ENCODE measurements at regions not wholly inside any gene's neighbourhood (a gene's known extent, or its start where the extent isn't known, plus 50 kb on each side); places are given as distances from the start of the nearest gene placed in this dataset.
"Not testable (repeated sequence)": the region's sequence is repeated elsewhere in the genome, so short reads cannot be mapped to it uniquely, and the experiment has no call there.

GRCh38 chr2:45102579-45103117 lies 93.4 kb upstream of the SIX2 start:
- 90 to 97% methylated on average over 3 of the region's 3 CpGs for WGBS, 2 donors (ENCODE audit: low coverage in 1 of 2)
- no peak for ATAC-seq
- H3K27me3 ChIP-seq, result peaks cover 16% of the 10 kb centered on the region
- no peaks in the 10 kb centered on the region for H3K36me3 ChIP-seq
- H3K4me1 ChIP-seq, result no peaks in the 10 kb centered on the region
- no peak overlapping the region for H3K4me3 ChIP-seq
- H3K27ac ChIP-seq, result no peak overlapping the region
- H3K9me3 ChIP-seq, result no peaks in the 10 kb centered on the region
- TF ChIP-seq EP300 (IDR thresholded peaks at IDR 0.05) (no peak), CTCF (IDR thresholded peaks at IDR 0.05) (no peak), POLR2A (IDR thresholded peaks at IDR 0.05) (no peak), POLR2AphosphoS5 (IDR thresholded peaks at IDR 0.05) (no peak)

- 64 to 93% methylated on average over 1 of the region's 1 CpG for WGBS, 2 donors (ENCODE audit: low coverage in 1 of 2)
Measured at GRCh38 chr2:45102141-45102540, 92.9 kb upstream of the SIX2 start.

GRCh38 chr2:45096996-45097395 lies 87.7 kb upstream of the SIX2 start:
- no peak for ATAC-seq
- no peaks in the 10 kb centered on the region for H3K9me3 ChIP-seq
- no peak overlapping the region for H3K27ac ChIP-seq
- peaks cover 18% of the 10 kb centered on the region for H3K27me3 ChIP-seq
- H3K36me3 ChIP-seq, result no peaks in the 10 kb centered on the region
- no peaks in the 10 kb centered on the region for H3K4me1 ChIP-seq
- 98 to 99% methylated on average over 4 to 5 of the region's 6 CpGs for WGBS, 2 donors (ENCODE audit: low coverage in 1 of 2)
- no peak overlapping the region for H3K4me3 ChIP-seq
- TF ChIP-seq CTCF (IDR thresholded peaks at IDR 0.05), result no peak
- no peak for TF ChIP-seq POLR2AphosphoS5 (IDR thresholded peaks at IDR 0.05)
- TF ChIP-seq POLR2A (IDR thresholded peaks at IDR 0.05), result no peak
- no peak for TF ChIP-seq EP300 (IDR thresholded peaks at IDR 0.05)

More at GRCh38 chr2:45102141-45102540, 92.9 kb upstream of the SIX2 start:
- no peaks in the 10 kb centered on the region for H3K36me3 ChIP-seq
- ATAC-seq, result no peak
- no peak overlapping the region for H3K4me3 ChIP-seq
- no peaks in the 10 kb centered on the region for H3K4me1 ChIP-seq
- TF ChIP-seq EP300 (IDR thresholded peaks at IDR 0.05) (no peak), POLR2A (IDR thresholded peaks at IDR 0.05) (no peak), CTCF (IDR thresholded peaks at IDR 0.05) (no peak), POLR2AphosphoS5 (IDR thresholded peaks at IDR 0.05) (no peak)
- peaks cover 16% of the 10 kb centered on the region for H3K27me3 ChIP-seq
- H3K9me3 ChIP-seq, result no peaks in the 10 kb centered on the region
- no peak overlapping the region for H3K27ac ChIP-seq

- not testable (repeated sequence) for ATAC-seq, H3K27ac ChIP-seq
- WGBS, 2 donors (ENCODE audit: low coverage in 1 of 2), result 94 to 98% methylated on average over 5 to 9 of the region's 10 CpGs
Measured at GRCh38 chr2:45096038-45096437, 86.8 kb upstream of the SIX2 start.

GRCh38 chr2:45093663-45094062 lies 84.4 kb upstream of the SIX2 start:
- Histone ChIP-seq H3K9me3 (no peaks in the 10 kb centered on the region), H3K4me1 (no peaks in the 10 kb centered on the region), H3K27me3 (peaks cover 20% of the 10 kb centered on the region), H3K27ac (no peak overlapping the region), H3K36me3 (no peaks in the 10 kb centered on the region), H3K4me3 (no peak overlapping the region)
- TF ChIP-seq EP300 (IDR thresholded peaks at IDR 0.05) (no peak), CTCF (IDR thresholded peaks at IDR 0.05) (no peak), POLR2AphosphoS5 (IDR thresholded peaks at IDR 0.05) (no peak), POLR2A (IDR thresholded peaks at IDR 0.05) (no peak)
- 63 to 66% methylated on average over 4 to 6 of the region's 6 CpGs for WGBS, 2 donors (ENCODE audit: low coverage in 1 of 2)
- ATAC-seq, result no peak

More at GRCh38 chr2:45096038-45096437, 86.8 kb upstream of the SIX2 start:
- H3K27me3 ChIP-seq, result peaks cover 20% of the 10 kb centered on the region
- not testable (repeated sequence) for H3K9me3 ChIP-seq, H3K4me1 ChIP-seq, H3K36me3 ChIP-seq, H3K4me3 ChIP-seq
